MM.1S (cell line): ENCODE measurements at regions not wholly inside any gene's neighbourhood (a gene's known extent, or its start where the extent isn't known, plus 50 kb on each side); places are given as distances from the start of the nearest gene placed in this dataset.

ENCODE experiments used
- EZH2phosphoT487 ChIP-seq: fragments of 300-600 bp; sonication (generic); IDR thresholded peaks from 2 replicates; pipeline ENCODE4 v1.6.1; 2018; ENCODE audit warnings: antibody characterized with exemption, low read length
- TF ChIP-seq, protein P1 (sequence below): fragments of 300-600 bp; sonication (generic); IDR thresholded peaks from 2 replicates; pipeline ENCODE4 v1.5.1; 2016; ENCODE audit warnings: antibody characterized with exemption, low read length, mixed read lengths

- TF ChIP-seq, protein P1, sequence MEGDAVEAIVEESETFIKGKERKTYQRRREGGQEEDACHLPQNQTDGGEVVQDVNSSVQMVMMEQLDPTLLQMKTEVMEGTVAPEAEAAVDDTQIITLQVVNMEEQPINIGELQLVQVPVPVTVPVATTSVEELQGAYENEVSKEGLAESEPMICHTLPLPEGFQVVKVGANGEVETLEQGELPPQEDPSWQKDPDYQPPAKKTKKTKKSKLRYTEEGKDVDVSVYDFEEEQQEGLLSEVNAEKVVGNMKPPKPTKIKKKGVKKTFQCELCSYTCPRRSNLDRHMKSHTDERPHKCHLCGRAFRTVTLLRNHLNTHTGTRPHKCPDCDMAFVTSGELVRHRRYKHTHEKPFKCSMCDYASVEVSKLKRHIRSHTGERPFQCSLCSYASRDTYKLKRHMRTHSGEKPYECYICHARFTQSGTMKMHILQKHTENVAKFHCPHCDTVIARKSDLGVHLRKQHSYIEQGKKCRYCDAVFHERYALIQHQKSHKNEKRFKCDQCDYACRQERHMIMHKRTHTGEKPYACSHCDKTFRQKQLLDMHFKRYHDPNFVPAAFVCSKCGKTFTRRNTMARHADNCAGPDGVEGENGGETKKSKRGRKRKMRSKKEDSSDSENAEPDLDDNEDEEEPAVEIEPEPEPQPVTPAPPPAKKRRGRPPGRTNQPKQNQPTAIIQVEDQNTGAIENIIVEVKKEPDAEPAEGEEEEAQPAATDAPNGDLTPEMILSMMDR, result no peak
- no peak for TF ChIP-seq EZH2phosphoT487
These were observed 145.7 kb downstream of the HGF start for GRCh38 chr7:81624021-81624592.
